Upper lobe of left lung (tissue), 6 donors: ENCODE measurements at regions not wholly inside any gene's neighbourhood (a gene's known extent, or its start where the extent isn't known, plus 50 kb on each side); places are given as distances from the start of the nearest gene placed in this dataset.

ENCODE experiments used
- ATAC-seq, 2 donors: fragments of 200-7000 bp; cut with Tn5 transposase; one replicate each; pipeline ENCODE4 v1.9.1; 2022; ENCODE audit warnings: mild to moderate bottlenecking in 2 of 2, moderate library complexity in 2 of 2; ENCODE audit not compliant: low FRiP score in 2 of 2
- DNase-seq, 2 donors: peaks; one replicate each; pipeline ENCODE4 v3.0.0-alpha.2; 2019 to 2020
- H3K27ac ChIP-seq, 4 donors: fragments of 200-600 bp; sonication (generic); one replicate each; pipeline ENCODE4 v1.5.1; 2016 to 2019
- H3K27me3 ChIP-seq, 4 donors: fragments of 200-600 bp; sonication (generic); one replicate each; pipeline ENCODE4 v1.5.1; 2017 to 2019
- H3K36me3 ChIP-seq, 4 donors: fragments of 200-600 bp; sonication (generic); one replicate each; pipeline ENCODE4 v1.5.1; 2016 to 2019
- H3K4me1 ChIP-seq, 4 donors: fragments of 200-600 bp; sonication (generic); one replicate each; pipeline ENCODE4 v1.5.1; 2018 to 2019
- H3K4me3 ChIP-seq, 4 donors: fragments of 200-600 bp; sonication (generic); one replicate each; pipeline ENCODE4 v1.5.1; 2017 to 2019; ENCODE audit warnings: mild to moderate bottlenecking in 2 of 4, moderate library complexity in 1 of 4
- H3K9me3 ChIP-seq, 4 donors: fragments of 200-600 bp; sonication (generic); one replicate each; pipeline ENCODE4 v1.5.1; 2018 to 2019
- EP300 ChIP-seq, 4 donors: sonication (generic); formaldehyde crosslinking; IDR thresholded peaks; one replicate each; pipeline ENCODE4 v1.5.1; 2017; ENCODE audit warnings: antibody characterized with exemption in 4 of 4, control low read depth in 2 of 4
- POLR2A ChIP-seq, 4 donors: fragments of 450-650 bp; IDR thresholded peaks; one replicate each; pipeline ENCODE4 v1.5.1; 2016 to 2017; ENCODE audit warnings: antibody characterized with exemption in 4 of 4, mild to moderate bottlenecking in 2 of 4
- POLR2AphosphoS5 ChIP-seq, 2 donors: sonication (generic); formaldehyde crosslinking; IDR thresholded peaks; one replicate each; pipeline ENCODE4 v1.5.1; 2017; ENCODE audit warnings: antibody characterized with exemption in 2 of 2
- WGBS, 2 donors: methylation state at CpG; one replicate each; pipeline ENCODE4 v1.1.5; 2017 to 2018; 5-methylcytosine and 5-hydroxymethylcytosine counted together
- TF ChIP-seq, protein P1 (sequence below), 6 experiments: fragments of 450-650 bp in 4 of 6; fragments of 200-600 bp in 2 of 6; sonication (generic) in 2 of 6; IDR thresholded peaks; one replicate each; pipeline ENCODE4 v1.5.1; 2016 to 2019; ENCODE audit warnings: antibody characterized with exemption in 6 of 6
- donor health status: DM: no; HTN: no; CAD: no; lungs with moderate emphysema.
- donor health status: DM: no; HTN: yes; CAD: no; lungs with severe emphysema.

DNA sequence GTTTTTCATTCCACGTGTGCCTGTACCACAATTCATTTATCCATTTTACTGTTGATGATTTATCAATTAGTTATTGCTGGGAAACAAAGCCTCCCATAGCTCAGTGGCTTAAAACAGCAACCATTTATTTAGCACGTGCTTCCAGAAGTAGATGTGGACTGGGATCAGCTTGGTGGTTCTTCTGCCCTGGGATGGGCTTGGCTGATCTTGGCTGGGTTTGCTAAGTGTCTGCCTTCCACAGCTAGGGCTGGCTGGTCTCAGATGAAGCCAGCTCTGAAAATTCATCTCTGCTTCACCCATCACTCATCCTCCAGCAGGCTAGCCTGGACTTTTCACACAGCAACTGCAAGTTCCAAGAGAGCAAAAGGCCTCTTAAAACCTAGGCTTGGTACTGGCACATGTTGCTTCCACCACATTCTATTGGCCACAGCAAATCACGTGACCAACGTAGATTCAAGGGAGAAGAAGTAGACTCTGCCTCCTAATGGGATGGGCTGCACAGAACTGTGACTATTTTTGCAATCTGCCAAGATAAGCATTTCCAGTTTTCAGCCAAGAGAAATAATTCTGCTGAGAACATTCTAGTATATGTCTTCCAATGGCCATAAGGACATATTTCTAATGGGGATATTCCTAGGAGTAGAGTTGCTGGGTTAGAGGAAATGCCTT, 124.9 kb downstream of the MN1 start:
- no peak for TF ChIP-seq POLR2A (IDR thresholded peaks at IDR 0.05)
- no peak for TF ChIP-seq EP300 (IDR thresholded peaks at IDR 0.05)
- TF ChIP-seq, protein P1, sequence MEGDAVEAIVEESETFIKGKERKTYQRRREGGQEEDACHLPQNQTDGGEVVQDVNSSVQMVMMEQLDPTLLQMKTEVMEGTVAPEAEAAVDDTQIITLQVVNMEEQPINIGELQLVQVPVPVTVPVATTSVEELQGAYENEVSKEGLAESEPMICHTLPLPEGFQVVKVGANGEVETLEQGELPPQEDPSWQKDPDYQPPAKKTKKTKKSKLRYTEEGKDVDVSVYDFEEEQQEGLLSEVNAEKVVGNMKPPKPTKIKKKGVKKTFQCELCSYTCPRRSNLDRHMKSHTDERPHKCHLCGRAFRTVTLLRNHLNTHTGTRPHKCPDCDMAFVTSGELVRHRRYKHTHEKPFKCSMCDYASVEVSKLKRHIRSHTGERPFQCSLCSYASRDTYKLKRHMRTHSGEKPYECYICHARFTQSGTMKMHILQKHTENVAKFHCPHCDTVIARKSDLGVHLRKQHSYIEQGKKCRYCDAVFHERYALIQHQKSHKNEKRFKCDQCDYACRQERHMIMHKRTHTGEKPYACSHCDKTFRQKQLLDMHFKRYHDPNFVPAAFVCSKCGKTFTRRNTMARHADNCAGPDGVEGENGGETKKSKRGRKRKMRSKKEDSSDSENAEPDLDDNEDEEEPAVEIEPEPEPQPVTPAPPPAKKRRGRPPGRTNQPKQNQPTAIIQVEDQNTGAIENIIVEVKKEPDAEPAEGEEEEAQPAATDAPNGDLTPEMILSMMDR (IDR thresholded peaks at IDR 0.05): no peak
- TF ChIP-seq POLR2AphosphoS5 (IDR thresholded peaks at IDR 0.05): no peak
- DNase-seq: no peak
- peaks cover 0 to 4% (median 0%) of the 10 kb centered on the region in 4 donors for H3K9me3 ChIP-seq
- H3K36me3 ChIP-seq: no peaks in the 10 kb centered on the region
- H3K27me3 ChIP-seq: no peaks in the 10 kb centered on the region
- peaks cover 0 to 7% (median 5%) of the 10 kb centered on the region in 4 donors for H3K4me1 ChIP-seq
- H3K27ac ChIP-seq: no peak overlapping the region
- ATAC-seq: no peak
- H3K4me3 ChIP-seq: no peak overlapping the region
- 86 to 92% methylated on average over 4 of the region's 4 CpGs for WGBS, 2 donors

- DNase-seq: no peak
- WGBS, 2 donors: 88 to 90% methylated on average over 27 of the region's 27 CpGs
- peaks cover 0 to 7% (median 5%) of the 10 kb centered on the region in 4 donors for H3K4me1 ChIP-seq
- no peaks in the 10 kb centered on the region for H3K36me3 ChIP-seq
- no peak overlapping the region for H3K27ac ChIP-seq
- no peak for ATAC-seq
- H3K27me3 ChIP-seq: no peaks in the 10 kb centered on the region
- no peak for TF ChIP-seq POLR2A (IDR thresholded peaks at IDR 0.05)
- TF ChIP-seq, protein P1 (IDR thresholded peaks at IDR 0.05): no peak
- TF ChIP-seq EP300 (IDR thresholded peaks at IDR 0.05): no peak
- TF ChIP-seq POLR2AphosphoS5 (IDR thresholded peaks at IDR 0.05): no peak
- H3K4me3 ChIP-seq: no peak overlapping the region
- peaks cover 0 to 4% (median 0%) of the 10 kb centered on the region in 4 donors for H3K9me3 ChIP-seq
Measured at GRCh38 chr22:27677905-27678458, 123.6 kb downstream of the MN1 start.

- ATAC-seq (no peak), DNase-seq (no peak)
- WGBS, 2 donors: 81 to 83% methylated on average over 5 of the region's 5 CpGs
- TF ChIP-seq POLR2A (IDR thresholded peaks at IDR 0.05): no peak
- no peak for TF ChIP-seq POLR2AphosphoS5 (IDR thresholded peaks at IDR 0.05)
- TF ChIP-seq, protein P1 (IDR thresholded peaks at IDR 0.05): no peak
- TF ChIP-seq EP300 (IDR thresholded peaks at IDR 0.05): no peak
- no peaks in the 10 kb centered on the region for H3K36me3 ChIP-seq
- H3K27me3 ChIP-seq: no peaks in the 10 kb centered on the region
- no peak overlapping the region for H3K4me3 ChIP-seq
- no peak overlapping the region for H3K27ac ChIP-seq
- peaks cover 0 to 4% (median under 1%) of the 10 kb centered on the region in 4 donors for H3K4me1 ChIP-seq
- peaks cover 0 to 4% (median 0%) of the 10 kb centered on the region in 4 donors for H3K9me3 ChIP-seq
Measured at GRCh38 chr22:27679176-27679575, 122.4 kb downstream of the MN1 start.

GRCh38 chr22:27679693-27680488, 121.7 kb downstream of the MN1 start:
- TF ChIP-seq POLR2A (IDR thresholded peaks at IDR 0.05) (no peak), POLR2AphosphoS5 (IDR thresholded peaks at IDR 0.05) (no peak), EP300 (IDR thresholded peaks at IDR 0.05) (no peak)
- TF ChIP-seq, protein P1 (IDR thresholded peaks at IDR 0.05): no peak
- no peak for DNase-seq
- H3K27ac ChIP-seq: no peak overlapping the region
- H3K27me3 ChIP-seq: no peaks in the 10 kb centered on the region
- H3K4me3 ChIP-seq: no peak overlapping the region
- H3K36me3 ChIP-seq: no peaks in the 10 kb centered on the region
- peaks cover 0 to 4% (median 0%) of the 10 kb centered on the region in 4 donors for H3K9me3 ChIP-seq
- peaks cover 0 to 4% (median 0%) of the 10 kb centered on the region in 4 donors for H3K4me1 ChIP-seq
- 90 to 91% methylated on average over 6 of the region's 6 CpGs for WGBS, 2 donors
- no peak for ATAC-seq
